HUES48 (cell line): ENCODE measurements at regions not wholly inside any gene's neighbourhood (a gene's known extent, or its start where the extent isn't known, plus 50 kb on each side); places are given as distances from the start of the nearest gene placed in this dataset.

Source experiments
- H3K27ac ChIP-seq: one replicate; pipeline ENCODE4 v1.7.0; 2013; ENCODE audit warnings: low read depth, low read length, inconsistent platforms
- H3K27me3 ChIP-seq: 2 replicates; pipeline ENCODE4 v1.6.1; 2013; ENCODE audit warnings: mild to moderate bottlenecking, low read length; ENCODE audit not compliant: control insufficient read depth, insufficient read depth
- H3K36me3 ChIP-seq: 2 replicates; pipeline ENCODE4 v1.6.1; 2013; ENCODE audit warnings: low read length; ENCODE audit not compliant: control insufficient read depth, insufficient read depth
- H3K4me1 ChIP-seq: 2 replicates; pipeline ENCODE4 v1.6.1; 2013; ENCODE audit warnings: mild to moderate bottlenecking, low read length; ENCODE audit not compliant: control insufficient read depth, insufficient read depth
- H3K4me3 ChIP-seq: 2 replicates; pipeline ENCODE4 v1.5.1; 2013; ENCODE audit warnings: mild to moderate bottlenecking, low read depth, low read length
- H3K9ac ChIP-seq: 2 replicates; pipeline ENCODE4 v1.6.1; 2013; ENCODE audit warnings: mild to moderate bottlenecking, low read depth, low read length, moderate library complexity
- H3K9me3 ChIP-seq: 2 replicates; pipeline ENCODE4 v1.6.1; 2013; ENCODE audit warnings: low read length; ENCODE audit not compliant: control insufficient read depth, insufficient read depth

GRCh38 chr6:121847806-121848522 lies 412.5 kb downstream of the GJA1 start:
- H3K27me3 ChIP-seq = no peaks in the 10 kb centered on the region
- H3K9me3 ChIP-seq = no peaks in the 10 kb centered on the region
- no peaks in the 10 kb centered on the region for H3K36me3 ChIP-seq
- H3K4me3 ChIP-seq = no peak overlapping the region
- peaks cover 33% of the 10 kb centered on the region for H3K4me1 ChIP-seq
- H3K9ac ChIP-seq = no peak overlapping the region
- H3K27ac ChIP-seq = no peak overlapping the region

- H3K9me3 ChIP-seq = no peaks in the 10 kb centered on the region
- peaks cover 33% of the 10 kb centered on the region for H3K4me1 ChIP-seq
- H3K36me3 ChIP-seq = no peaks in the 10 kb centered on the region
- no peaks in the 10 kb centered on the region for H3K27me3 ChIP-seq
- H3K4me3 ChIP-seq = no peak overlapping the region
- H3K9ac ChIP-seq = no peak overlapping the region
- peak overlapping the region; percentile 32 for H3K27ac ChIP-seq
Measured at GRCh38 chr6:121848523-121849255, 413.2 kb downstream of the GJA1 start.

- H3K27ac ChIP-seq = no peak overlapping the region
Measured at GRCh38 chr6:121849477-121849876, 414.0 kb downstream of the GJA1 start.

GRCh38 chr6:121851056-121851455 lies 415.6 kb downstream of the GJA1 start:
- Histone ChIP-seq H3K27me3 (no peaks in the 10 kb centered on the region), H3K27ac (peak overlapping the region; percentile 46), H3K9me3 (no peaks in the 10 kb centered on the region), H3K9ac (0 out of 2 replicates have a peak overlapping the region, but pooled peaks have one; percentile 10), H3K4me3 (no peak overlapping the region), H3K36me3 (no peaks in the 10 kb centered on the region), H3K4me1 (peaks cover 39% of the 10 kb centered on the region)

More at GRCh38 chr6:121849477-121849876, 414.0 kb downstream of the GJA1 start:
- no peak overlapping the region for H3K4me3 ChIP-seq
- H3K36me3 ChIP-seq = no peaks in the 10 kb centered on the region
- peaks cover 39% of the 10 kb centered on the region for H3K4me1 ChIP-seq
- H3K27me3 ChIP-seq = no peaks in the 10 kb centered on the region
- H3K9ac ChIP-seq = no peak overlapping the region
- H3K9me3 ChIP-seq = no peaks in the 10 kb centered on the region

- H3K4me3 ChIP-seq = no peak overlapping the region
- no peaks in the 10 kb centered on the region for H3K9me3 ChIP-seq
- no peak overlapping the region for H3K27ac ChIP-seq
- no peaks in the 10 kb centered on the region for H3K27me3 ChIP-seq
- H3K36me3 ChIP-seq = no peaks in the 10 kb centered on the region
- no peak overlapping the region for H3K9ac ChIP-seq
- peaks cover 34% of the 10 kb centered on the region for H3K4me1 ChIP-seq
Measured at GRCh38 chr6:121853686-121854085, 418.2 kb downstream of the GJA1 start.

- H3K9me3 ChIP-seq = no peaks in the 10 kb centered on the region
- H3K27me3 ChIP-seq = no peaks in the 10 kb centered on the region
- no peak overlapping the region for H3K27ac ChIP-seq
- no peak overlapping the region for H3K4me3 ChIP-seq
- peaks cover 17% of the 10 kb centered on the region for H3K4me1 ChIP-seq
- H3K36me3 ChIP-seq = no peaks in the 10 kb centered on the region
- no peak overlapping the region for H3K9ac ChIP-seq
Measured at GRCh38 chr6:121855521-121855920, 420.1 kb downstream of the GJA1 start.

- Histone ChIP-seq H3K4me1 (peaks cover 15% of the 10 kb centered on the region), H3K9ac (no peak overlapping the region), H3K27me3 (no peaks in the 10 kb centered on the region), H3K27ac (no peak overlapping the region), H3K36me3 (no peaks in the 10 kb centered on the region), H3K4me3 (no peak overlapping the region), H3K9me3 (no peaks in the 10 kb centered on the region)
Measured at GRCh38 chr6:121856296-121856695, 420.9 kb downstream of the GJA1 start.

GRCh38 chr6:121857551-121857950 lies 422.1 kb downstream of the GJA1 start:
- Histone ChIP-seq H3K4me1 (peaks cover 7% of the 10 kb centered on the region), H3K27ac (no peak overlapping the region), H3K4me3 (no peak overlapping the region), H3K9ac (no peak overlapping the region), H3K9me3 (no peaks in the 10 kb centered on the region), H3K36me3 (no peaks in the 10 kb centered on the region), H3K27me3 (no peaks in the 10 kb centered on the region)

GRCh38 chr6:121858310-121858709 lies 422.9 kb downstream of the GJA1 start:
- Histone ChIP-seq H3K9me3 (no peaks in the 10 kb centered on the region), H3K4me1 (peaks cover 7% of the 10 kb centered on the region), H3K27ac (no peak overlapping the region), H3K27me3 (no peaks in the 10 kb centered on the region), H3K4me3 (no peak overlapping the region), H3K36me3 (no peaks in the 10 kb centered on the region), H3K9ac (no peak overlapping the region)

GRCh38 chr6:121858986-121859385 lies 423.5 kb downstream of the GJA1 start:
- H3K9me3 ChIP-seq = no peaks in the 10 kb centered on the region
- peaks cover 5% of the 10 kb centered on the region for H3K4me1 ChIP-seq
- no peaks in the 10 kb centered on the region for H3K36me3 ChIP-seq
- H3K4me3 ChIP-seq = no peak overlapping the region
- H3K27ac ChIP-seq = no peak overlapping the region
- H3K27me3 ChIP-seq = no peaks in the 10 kb centered on the region
- H3K9ac ChIP-seq = no peak overlapping the region

GRCh38 chr6:121865811-121866210 lies 430.4 kb downstream of the GJA1 start:
- no peaks in the 10 kb centered on the region for H3K9me3 ChIP-seq
- H3K27ac ChIP-seq = no peak overlapping the region
- H3K4me3 ChIP-seq = no peak overlapping the region
- no peaks in the 10 kb centered on the region for H3K36me3 ChIP-seq
- no peak overlapping the region for H3K9ac ChIP-seq
- peaks cover 11% of the 10 kb centered on the region for H3K4me1 ChIP-seq
- H3K27me3 ChIP-seq = no peaks in the 10 kb centered on the region
